HG03175 (cell line): ENCODE measurements at regions not wholly inside any gene's neighbourhood (a gene's known extent, or its start where the extent isn't known, plus 50 kb on each side); places are given as distances from the start of the nearest gene placed in this dataset.
"Not testable (repeated sequence)": the region's sequence is repeated elsewhere in the genome, so short reads cannot be mapped to it uniquely, and the experiment has no call there.

ENCODE experiments used
- ATAC-seq: cut with Tn5 transposase; IDR thresholded peaks from one replicate; pipeline ENCODE4 v1.9.1; 2021; ENCODE audit warnings: mild to moderate bottlenecking, moderate library complexity; ENCODE audit not compliant: unreplicated experiment

DNA sequence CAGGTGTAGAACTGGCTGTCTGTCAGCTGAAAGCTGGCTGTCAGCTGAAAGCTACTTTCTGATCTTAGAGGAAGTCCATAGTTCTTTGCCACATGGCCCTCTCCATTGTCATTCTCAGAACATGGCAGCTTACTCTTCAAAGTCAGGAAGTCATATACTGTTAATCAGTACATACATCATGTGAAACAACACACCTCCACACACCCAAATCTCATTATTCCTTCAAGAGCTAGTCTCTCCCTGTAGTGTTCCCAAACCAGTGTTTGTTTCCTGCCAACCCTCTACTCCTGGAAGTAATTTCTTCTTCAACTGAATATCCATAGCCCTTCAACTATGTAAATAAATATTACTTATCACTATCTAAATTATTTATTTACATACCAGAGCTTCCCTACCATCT, 58.9 kb downstream of the OR5AK2 start:
- ATAC-seq, result no peak

DNA sequence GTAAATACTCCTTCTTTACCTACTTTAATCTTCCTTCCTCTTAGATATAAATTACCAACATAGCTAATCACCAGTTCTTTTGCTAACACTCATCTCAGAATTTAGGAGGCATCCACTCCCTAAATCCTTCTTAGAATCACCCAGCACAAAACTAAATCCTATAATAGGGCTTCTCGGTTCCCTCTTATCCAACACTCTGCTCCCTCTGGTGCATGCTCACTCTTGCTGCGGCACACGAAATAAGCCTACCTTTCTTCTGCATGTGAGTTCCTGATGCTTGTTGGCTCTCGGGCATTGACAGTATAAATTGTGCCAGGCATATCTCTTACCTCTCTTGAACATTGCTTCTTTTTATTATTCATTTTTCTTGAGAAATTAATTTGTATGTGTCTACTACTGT, 61.0 kb downstream of the OR5AK2 start:
- no peak for ATAC-seq

DNA sequence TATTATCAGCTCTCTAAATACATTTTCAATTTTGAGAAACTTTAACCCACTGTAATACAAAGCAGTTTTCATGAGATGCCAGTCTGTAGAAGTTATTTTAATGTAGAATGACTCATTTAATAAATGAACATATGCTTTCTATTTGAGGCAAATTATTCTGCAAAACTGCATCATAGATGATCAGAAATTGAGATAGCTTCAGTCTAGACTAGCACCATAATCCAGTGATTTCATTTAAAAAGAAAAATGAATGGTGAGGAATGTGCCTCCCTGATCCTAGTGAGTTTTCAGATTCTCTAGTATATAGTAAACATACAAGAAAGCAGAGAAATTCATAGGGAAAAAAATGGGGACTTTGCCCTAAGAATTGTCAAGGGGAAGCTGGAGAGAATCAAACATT, 66.1 kb downstream of the OR5AK2 start:
- ATAC-seq, result no peak

DNA sequence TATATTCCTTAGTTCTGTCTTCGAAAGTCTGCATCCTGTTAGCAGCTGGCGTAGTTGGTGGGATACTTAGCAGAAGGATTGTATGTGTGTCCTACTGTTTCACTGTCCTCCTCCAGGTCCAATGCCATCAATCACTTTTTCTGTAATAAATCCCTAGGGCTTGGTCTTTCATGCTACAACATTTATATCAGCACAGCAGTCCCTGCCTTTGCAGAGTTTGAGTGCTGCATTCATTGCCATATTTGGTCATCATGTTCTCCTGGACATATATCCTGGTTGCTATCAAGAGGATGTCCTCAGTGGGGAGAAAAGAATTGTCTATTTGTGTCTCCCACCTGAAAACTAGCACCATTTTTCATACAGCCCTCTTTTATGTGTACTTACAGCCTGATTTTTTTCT, 67.0 kb downstream of the OR5AK2 start:
- ATAC-seq, result no peak

DNA sequence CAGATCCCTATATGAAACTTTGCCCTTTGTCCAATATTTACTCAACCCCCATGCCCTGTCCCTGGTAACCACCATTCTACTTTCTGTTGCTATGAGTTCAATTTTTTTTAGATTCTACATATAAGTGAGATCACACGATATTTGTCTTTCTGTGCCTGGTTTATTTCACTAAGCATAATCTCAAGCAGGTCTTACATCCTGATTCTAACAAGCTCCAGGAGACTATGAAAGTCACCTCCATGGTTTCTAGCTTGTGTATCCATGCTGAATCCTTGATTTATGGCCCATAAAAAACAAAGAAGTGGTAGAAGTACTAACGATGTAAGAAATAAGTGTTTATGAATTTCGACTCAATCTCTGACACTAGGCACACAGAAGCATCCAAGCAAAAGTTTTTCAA, 68.0 kb downstream of the OR5AK2 start:
- no peak for ATAC-seq

DNA sequence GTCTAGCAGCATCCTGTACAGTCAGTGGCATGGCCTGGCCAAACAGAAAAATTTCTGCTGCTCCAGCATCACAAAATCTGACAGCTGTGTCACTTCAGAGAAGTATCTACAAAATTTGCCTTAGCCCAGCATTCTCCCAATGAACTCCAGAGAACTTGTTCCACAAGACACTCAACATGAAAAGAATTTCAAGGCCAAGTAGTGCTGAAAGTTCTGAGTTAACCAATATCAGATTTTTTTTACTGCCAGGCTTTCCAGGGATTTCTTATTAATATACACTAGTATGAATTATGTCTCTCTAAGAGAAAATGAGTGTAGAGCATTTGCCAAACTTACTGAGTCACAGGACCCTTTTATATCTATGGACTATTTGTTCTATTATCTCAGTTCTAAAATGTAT, 68.8 kb downstream of the OR5AK2 start:
- ATAC-seq, result no peak

DNA sequence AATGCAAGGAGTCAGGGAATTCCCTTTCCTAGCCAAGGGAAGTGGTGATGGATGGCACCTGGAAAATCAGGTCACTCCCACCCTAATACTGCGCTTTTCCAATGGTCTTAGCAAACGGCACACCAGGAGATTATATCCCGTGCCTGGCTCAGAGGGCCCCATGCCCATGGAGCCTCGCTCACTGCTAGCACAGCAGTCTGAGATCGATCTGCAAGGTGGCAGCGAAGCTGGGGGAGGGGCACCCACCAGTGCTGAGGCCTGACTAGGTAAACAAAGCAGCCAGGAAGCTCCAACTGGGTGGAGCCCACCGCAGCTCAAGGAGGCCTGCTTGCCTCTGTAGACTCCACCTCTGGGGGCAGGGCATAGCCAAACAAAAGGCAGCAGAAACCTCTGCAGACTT, 74.2 kb downstream of the OR5AK2 start:
- not testable (repeated sequence) for ATAC-seq

DNA sequence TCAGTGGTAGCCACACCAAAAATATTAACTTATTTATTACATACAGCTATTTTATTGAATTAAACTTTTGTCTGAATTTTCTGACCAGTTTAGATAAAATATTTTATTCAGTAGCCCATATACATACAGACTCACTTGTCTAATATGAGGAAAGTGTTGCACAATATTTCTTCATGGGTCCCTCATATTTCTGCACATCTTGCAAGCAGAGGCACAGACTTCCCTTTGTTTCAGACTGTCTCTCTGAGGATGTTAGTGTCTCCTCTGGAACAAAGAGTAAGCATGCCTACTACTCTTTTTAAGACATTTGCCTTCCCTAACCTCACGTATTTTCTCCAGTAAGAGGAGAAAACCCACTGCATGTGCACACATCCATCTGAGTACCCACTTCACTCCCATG, 81.2 kb downstream of the OR5AK2 start:
- ATAC-seq, result no peak

DNA sequence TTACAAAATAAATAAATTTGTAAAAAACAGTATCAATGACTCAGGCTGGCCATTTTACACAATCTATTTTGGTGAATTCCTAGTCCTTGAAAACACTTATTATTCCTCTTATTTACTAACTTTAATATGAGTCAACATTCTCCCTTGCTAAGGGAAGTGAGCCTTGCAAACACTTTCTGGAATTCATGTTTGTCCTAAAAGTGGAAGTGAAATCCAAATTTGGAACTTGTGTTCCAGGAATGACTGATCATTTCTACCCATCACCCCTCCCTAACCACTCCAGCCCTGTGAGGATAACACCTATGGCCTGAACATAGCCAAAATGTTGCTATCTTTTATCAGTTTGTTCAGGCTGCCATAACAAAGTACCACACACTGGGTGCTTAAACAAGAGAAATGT, 83.1 kb downstream of the OR5AK2 start:
- ATAC-seq, result no peak

DNA sequence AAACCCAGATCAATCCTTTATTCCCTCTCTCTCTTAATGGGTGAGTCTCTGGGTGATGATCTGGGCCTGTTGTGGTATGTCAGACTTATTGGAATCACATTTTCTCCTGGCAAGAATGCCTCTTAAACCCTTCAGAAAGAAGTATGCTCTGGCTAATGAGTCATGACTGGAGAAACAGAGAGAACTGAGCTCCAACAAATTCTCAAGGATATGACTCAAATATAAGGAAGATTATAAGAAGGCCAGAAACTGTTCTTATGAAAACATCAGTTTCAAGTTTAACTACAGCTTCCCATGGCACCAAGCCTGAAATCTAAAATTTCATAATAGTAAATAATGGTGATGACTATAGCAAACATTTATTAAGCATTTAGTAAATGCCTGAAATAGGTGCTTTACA, 83.9 kb downstream of the OR5AK2 start:
- no peak for ATAC-seq

DNA sequence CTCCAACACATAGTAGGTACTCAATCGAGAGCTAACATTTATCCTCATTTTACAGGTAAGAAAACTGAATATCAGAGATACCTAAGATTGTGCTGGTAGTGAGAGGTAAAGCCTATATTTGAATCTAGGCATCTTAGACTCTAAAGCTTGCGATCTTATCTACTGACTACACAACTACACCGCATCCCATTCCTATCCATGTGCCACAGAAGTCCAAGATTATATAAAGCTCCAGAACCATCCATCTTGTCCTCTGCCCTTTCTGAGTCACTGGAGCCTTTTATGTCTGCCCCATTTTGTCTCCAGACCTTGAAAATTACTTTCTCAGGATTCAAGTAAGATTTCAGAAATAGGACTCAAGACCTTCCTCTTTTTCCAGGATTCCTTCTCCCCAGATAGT, 84.4 kb downstream of the OR5AK2 start:
- ATAC-seq, result no peak

DNA sequence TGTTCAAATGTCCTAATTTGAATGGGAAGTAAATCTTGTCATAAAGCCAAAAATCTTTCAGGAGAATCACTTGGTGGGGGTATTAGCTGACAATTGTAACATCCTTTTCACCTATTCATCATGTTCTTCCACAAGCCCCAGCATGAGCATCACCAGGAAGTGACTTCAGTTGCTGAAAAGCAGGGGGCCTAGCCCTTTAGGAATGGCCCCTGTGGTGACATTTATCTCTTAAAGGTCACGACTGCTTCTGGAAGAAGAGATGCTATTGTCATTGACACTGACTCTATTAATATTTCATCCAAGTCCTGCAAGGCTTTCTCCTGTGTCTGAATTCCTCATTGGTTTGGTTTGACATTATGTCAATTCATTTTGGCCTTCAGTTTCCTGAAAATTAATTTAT, 92.6 kb downstream of the OR5AK2 start:
- no peak for ATAC-seq

DNA sequence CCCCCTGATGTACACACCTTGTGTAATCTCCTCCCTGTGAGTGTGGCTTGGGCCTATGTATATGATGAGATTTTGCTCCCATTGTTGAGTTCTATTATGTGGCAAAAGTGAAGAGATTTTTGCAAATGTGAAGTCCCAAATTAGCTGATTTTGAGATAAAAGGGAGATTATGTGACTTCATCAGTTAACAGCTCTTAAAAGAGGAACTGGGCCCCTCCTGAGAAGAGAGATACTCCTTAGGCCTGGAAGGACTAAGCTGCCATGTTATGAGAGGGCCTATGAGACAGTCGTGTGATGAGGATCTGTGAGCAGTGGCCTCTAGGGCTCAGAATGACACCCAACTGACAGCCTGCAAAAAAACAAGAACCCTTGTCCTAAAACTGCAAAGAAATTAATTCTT, 93.4 kb downstream of the OR5AK2 start:
- no peak for ATAC-seq

DNA sequence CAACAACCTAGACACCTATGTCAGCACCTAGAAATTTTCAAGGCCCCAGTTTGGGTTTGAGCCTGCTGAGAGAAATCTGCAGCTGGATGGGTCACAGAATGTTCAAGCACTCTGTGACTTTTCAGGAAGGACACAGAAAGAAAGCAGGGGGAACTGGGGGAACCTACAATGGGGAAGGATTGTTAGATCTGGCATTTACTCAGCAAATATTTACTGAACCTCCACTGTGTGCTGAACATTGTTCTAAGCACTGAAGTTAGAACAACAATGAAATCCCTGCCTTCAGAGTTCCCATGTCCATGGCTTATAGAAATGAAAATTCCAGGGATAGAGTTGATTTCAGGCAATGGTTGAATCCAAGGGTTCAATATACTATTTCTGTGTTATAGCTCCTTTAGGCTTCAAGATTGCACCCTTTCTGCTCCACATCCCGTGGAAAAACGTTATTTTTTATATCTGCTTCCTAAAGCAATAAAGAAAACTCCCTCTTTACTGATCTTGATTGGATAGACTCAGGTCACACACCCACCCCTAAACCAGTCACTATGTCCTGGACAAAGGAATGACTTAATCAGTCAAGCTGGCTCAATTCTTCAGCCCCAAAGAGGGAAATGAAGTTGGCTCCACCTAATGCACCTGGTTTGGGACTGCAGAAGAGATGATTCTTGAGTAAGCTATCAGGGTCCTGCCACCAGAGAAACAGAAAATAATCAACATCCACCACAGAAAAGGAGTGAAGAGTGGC, 95.1 kb downstream of the OR5AK2 start:
- ATAC-seq, result no peak

DNA sequence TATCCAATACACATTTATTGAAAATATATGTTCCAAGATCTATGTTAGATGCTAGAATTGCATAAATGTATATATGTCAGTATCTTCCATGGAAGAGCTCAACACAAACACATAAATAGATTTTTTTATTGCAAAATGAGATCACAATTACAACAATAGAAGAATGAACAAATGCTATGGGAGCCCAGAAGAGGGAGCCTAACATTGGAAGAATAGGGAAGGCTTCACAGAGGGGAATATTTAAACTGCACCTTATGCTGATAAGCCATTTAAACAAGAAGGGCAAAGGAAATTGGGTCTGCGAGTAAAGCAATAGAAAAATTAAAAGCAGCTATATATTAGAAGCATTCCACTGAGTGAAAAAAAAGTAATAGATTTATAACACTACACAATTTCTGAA, 96.1 kb upstream of the LRRC55 start:
- ATAC-seq, result no peak

DNA sequence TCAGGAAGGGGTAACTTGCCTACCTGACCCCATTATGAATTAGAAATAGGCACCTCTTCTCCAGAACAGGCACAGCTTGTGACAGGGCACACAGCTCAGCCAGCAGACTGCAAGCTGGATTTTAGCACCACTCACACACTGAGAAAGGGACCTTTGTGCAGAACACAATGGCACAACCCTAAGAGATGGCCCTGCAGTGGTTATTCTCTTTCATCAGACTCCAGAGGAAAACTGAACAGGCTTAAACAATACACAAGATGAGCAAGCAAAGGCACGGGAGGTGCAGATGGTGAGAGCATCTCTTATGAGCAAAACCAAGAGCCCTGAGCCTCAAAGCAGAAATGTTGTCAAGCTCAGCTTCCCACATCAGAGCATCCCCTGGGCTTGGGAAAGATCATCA, 93.8 kb upstream of the LRRC55 start:
- no peak for ATAC-seq

DNA sequence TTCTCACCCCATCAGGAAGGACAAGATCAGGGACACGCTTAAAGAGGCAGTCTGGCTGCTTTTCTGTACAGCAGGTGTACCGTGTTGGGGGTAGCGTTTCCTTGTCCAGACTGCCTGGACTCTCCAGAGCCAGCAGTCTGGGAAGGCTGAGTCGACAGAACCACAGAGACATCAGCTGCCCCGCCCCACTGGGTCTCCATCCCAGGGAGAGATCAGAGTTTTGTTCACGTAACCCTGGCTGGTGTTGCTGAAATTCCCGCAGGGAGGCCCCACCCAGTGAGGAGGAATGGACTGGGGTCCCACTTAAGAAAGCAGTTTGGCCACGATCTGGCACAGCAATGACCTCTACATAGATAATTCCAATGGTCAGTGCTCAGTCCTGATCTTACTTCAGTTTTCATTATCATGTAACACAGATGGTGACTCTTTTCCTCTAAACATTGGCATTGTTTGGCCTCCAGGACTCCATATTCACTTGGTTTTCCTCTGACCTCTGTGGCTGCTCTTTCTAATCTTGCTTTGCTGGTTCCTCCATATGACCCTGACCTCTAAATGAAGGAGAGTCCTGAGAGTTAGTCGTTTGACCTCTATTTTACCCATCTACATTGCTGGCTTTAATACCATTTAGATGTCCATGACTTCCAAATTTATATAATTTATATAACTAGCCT, 89.6 kb upstream of the LRRC55 start:
- no peak for ATAC-seq

DNA sequence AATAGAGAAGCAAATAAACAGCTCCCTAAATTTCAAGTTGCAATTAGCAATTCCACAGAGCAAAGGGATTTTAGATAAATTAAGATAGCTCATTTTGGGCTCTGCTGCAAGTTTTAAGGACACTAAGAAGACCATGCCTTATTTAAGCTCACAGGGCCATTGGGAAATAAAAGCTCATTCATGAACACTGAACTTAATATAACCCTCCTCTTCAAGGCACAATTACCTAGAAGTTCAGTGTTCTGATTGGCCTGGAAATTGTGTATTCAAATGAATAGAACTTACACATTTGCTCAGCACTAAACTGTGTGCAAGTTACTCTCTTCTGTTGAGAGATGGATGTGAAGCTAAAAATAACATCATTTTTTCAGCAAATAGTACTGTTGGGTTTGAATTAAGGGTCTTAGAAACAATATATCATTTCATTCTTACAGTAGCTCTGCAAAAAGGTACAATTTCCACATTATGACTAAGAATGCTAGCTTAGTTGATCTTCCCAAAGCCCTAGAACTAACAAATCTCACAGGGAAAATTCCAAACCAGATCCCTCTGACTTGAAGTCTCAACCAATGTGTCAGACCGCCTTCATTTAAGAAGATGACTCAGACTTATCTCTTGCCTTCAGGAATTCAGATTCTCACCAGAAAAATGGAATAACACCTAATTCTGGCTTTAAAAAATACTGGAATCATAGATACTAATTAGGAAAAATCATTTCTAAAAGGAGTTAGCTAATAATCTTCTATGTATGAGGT, 87.4 kb upstream of the LRRC55 start:
- no peak for ATAC-seq

DNA sequence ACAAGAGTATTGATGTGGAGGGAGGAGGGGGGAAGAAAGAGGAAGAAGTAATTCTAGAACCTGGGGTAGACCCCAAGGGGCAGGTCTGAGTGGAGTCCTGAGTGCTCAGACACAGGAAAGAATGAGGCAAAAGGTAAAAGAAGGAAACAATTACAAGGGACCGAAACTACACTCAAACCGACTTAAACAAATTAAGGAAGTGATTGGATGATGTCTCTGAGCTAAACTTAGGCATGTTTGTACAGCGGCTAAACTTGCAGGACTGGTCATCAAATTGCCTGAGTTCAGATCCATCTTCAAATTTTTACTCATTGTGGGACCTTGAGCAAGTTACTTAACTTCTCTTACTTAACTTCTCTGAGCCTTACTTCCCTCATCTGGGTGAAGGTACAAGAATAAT, 86.3 kb upstream of the LRRC55 start:
- no peak for ATAC-seq

DNA sequence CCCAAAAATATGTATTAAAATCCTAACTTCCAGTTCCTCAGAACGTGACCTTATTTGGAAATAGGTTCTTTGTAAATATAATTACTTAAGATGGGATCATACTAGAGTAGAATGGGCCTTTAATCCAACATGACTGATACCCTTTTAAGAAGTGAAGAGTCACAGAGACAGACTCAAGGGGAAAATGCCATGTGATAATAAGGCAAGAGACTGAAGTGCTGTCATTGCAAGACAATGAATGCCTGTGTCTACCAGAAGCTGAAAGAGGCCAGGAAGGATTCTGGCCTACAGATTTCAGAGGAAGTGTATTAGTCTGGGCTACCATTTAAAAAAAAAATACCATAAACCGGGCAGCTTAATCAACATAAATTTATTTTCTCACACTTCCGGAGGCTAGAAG, 85.9 kb upstream of the LRRC55 start:
- no peak for ATAC-seq

DNA sequence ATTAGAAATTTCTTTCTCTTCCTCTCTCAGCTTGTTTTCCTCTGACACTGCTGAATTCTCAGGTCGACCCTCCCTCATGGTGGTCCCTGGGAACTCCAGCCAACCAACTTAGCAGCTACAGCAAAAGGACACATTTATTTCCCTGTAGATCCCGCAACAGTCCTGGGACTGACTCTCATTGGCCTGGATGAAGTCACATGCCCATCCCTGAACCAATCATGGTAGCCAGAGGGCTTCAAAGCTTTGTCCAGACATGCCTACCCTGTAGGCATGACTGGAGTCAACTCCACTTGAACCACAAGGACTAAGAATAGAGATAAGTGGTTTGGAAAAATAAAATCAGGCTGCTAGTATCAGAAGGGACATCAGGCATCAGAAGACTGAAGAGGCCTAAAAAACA, 84.6 kb upstream of the LRRC55 start:
- no peak for ATAC-seq

DNA sequence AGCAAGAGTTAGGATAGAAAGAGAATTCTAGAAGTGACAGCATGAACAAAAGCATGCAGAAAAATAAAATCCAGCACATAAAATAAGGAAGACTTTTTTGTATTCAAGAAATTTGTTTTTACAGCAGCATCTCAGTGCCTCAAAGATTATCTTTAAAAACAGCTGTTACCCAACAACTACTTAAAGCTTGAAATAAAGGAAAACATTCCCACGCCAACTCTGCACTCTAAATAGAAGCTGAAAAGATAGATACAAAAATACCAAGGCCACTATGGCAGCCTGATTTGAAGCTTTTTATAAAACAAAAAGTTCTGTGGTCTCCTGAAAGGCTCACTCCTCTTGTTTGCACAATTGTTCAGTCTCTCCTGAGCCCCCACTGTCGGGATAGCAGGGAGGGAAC, 83.6 kb upstream of the LRRC55 start:
- no peak for ATAC-seq
